Esophagus mucosa (tissue), 1 donor: ENCODE measurements at regions not wholly inside any gene's neighbourhood (a gene's known extent, or its start where the extent isn't known, plus 50 kb on each side); places are given as distances from the start of the nearest gene placed in this dataset.

Source experiments
- ATAC-seq: fragments of 200-7000 bp; cut with Tn5 transposase; one replicate; pipeline ENCODE4 v1.9.1; 2020
- donor health status: DM: yes; HTN: yes; CAD: no.

- no peak for ATAC-seq
These were observed 192.0 kb downstream of the SMIM20 start for GRCh38 chr4:26105815-26106699.

GRCh38 chr4:26106776-26107175 lies 192.8 kb downstream of the SMIM20 start:
- ATAC-seq, result no peak

GRCh38 chr4:26108054-26108453 lies 194.0 kb downstream of the SMIM20 start:
- ATAC-seq, result no peak

GRCh38 chr4:26110493-26110892 lies 196.5 kb downstream of the SMIM20 start:
- peak; percentile 96 for ATAC-seq

DNA sequence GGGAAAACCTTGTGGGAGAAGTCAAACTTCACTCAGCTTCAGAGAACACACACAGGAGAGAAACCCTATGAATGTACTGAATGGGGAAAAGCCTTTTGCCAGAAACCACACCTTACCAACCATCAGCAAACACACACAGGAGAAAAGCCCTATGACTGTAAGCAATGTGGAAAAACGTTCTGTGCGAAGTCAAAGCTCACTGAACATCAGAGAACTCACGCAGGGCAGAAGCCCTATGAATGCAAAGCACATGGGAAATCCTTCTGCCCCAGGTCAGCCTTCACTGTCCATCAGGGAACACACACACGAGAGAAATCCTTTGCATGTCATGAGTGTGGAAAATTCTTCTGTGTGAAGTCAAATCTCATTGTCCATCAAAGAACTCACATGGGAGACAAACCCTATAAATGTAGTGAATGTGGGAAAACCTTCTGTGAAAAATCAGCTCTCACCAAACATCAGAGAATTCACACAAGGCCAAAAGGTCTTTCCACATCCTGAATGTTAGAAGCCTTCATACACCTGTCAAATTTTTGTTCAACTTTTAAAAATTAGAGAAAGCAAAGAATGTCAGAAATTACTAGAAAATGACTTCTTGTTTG lies 199.4 kb downstream of the SMIM20 start:
- no peak for ATAC-seq

- ATAC-seq, result no peak
These were observed 202.0 kb downstream of the SMIM20 start for GRCh38 chr4:26116057-26116456.

DNA sequence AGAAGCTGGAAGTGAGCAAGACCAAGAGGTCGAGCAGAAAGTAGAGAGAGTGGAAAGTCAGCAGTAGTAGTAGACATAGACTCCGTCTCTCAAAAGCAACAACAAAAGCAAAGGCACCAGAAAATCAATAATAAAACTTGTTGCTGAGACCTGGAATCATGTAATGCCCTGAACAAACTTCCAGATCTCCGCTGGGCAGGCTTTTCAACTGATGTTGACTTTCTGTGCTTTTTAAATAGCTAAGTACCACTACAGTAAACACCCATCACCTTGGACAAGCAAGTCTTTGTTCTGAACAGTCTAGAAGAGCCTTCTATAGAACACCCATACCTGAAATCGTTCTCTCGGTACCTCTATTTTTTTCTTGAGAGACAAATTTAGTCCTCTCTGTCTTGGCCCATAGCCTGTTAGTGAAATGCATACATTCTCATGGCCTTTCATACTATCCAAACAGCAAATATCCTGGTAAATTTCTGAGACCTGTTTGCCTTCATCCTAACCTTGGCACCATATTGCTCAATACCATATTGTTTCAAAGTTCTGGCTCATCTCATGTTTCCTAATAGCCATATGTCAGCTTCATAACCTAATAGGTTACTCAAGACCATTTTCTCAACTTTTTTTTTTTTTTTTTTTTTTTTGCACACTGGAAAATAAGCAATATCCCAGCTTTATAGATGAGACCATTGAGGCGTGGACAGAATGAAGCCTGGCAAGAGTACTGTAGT lies 200.6 kb upstream of the RBPJ start:
- ATAC-seq, result no peak

DNA sequence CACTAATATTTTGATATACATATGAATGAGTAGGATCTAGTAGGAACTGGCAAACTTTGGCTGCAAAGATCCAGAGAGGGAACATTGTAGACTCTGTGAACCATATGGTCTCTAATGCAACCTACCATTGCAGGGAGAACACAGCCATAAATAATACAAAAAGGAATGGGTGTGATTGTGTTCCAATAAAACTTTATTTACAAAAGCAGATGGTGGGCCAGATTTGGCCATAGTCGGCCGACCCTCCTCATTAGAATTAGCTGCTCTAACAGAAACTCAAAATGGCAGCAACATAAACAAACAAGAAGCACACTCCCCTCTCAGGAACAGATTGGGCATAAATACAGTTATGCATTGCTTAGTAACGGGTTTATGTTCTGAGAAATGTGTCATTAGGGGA lies 198.1 kb upstream of the RBPJ start:
- ATAC-seq, result no peak

DNA sequence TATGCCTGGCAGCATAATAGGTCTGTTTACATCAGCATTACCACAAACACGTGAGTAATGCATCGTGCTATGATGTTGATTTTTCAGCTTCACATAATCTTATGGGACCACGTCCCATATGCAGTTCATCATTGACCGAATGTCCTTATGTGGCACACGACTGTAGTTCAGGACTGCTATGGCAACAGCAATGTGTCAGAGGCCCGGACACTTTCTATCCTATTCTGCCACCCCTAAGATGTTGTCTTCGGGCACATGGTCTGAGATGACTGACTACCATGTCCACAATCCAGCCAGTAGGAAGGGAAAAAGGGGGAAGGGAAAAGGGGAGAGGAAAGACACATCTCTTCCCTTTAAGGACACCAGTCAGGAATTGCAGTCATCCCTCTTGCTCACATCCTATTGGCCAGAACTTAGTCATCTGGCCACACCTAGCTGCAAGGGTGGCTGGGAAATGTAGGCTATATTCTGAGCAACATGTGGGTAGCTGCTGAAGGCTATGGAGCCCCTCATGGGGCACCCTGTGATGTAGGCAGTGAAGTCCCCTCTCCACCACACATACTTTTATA lies 196.0 kb upstream of the RBPJ start:
- ATAC-seq, result no peak

DNA sequence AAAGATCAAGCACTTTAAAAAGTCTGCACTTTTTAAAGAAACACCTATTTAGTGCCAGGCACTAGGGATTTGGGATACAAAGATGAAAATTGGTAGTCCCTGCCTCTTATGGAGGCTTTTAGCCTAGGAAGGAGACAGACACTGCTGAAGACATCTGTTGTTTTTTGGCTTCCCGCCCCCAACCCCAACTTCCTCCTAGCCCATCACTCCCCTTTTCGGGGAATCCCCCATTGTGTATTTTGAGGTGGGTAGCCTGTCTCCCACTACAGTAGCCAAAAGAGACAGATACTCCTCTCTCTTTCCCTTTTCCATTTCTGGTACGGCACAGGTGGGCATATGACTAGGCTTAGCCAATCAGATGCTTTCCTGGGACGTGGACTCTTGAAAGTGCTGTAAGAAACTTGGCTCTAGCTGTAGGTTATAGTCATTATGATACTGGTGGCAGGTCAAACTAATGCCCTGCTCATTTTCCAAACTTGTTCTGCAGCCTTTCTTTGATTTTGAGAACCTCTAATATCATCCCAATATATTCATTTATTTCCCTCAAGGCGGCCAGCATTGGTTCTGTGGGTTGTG lies 194.6 kb upstream of the RBPJ start:
- ATAC-seq, result no peak

- ATAC-seq, result no peak
These were observed 193.8 kb upstream of the RBPJ start for GRCh38 chr4:26126994-26127393.

GRCh38 chr4:26127851-26128337 lies 192.9 kb upstream of the RBPJ start:
- ATAC-seq, result peak; percentile 99

GRCh38 chr4:26130173-26130572 lies 190.6 kb upstream of the RBPJ start:
- no peak for ATAC-seq

DNA sequence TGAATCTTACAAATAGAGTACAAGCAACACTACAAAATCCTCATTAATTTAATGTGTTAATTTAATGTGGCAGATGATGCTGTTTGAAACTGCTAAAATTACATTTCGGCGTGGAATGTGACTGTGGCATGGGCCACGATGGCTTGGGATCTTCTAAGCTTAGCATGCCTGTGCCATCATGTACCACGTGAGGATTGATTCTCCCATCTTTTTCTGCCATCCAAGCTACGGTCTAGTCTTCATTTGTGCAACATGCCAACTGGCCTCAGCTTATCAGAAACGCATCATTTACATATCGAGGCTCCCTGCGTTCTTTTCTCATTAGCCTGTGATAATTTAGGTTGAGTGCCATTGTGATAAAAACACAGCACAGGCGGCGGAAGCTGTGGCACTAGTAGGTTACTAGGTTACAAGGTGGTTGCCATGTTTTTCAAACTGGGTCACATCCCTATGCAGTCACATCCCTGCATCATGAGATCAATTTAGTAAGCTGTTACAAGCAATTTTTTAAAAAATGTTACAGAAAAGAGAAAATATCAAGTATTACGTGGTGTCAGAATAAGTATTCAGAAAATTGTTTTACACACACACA lies 189.9 kb upstream of the RBPJ start:
- no peak for ATAC-seq

DNA sequence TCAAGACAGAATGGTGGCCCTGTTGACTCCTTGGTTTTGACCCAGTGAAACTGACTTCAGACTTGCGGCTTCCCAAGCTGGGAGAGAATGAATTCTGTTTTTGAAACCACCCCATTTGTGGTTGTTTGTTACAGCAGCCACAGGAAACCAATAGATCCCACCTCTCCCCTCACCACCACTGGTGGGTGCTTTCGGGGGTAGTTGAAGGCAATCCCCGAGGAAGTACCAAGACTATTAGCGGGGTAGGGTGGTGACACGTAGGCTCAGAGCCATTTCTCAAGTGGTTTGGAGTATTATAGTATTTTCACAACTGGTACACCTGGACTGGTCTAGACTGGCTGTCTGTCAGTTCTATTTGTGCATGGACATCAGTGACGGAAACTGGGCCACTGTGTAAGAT lies 189.1 kb upstream of the RBPJ start:
- no peak for ATAC-seq

GRCh38 chr4:26132858-26133257 lies 188.0 kb upstream of the RBPJ start:
- ATAC-seq, result peak; percentile 43

GRCh38 chr4:26133840-26134239 lies 187.0 kb upstream of the RBPJ start:
- no peak for ATAC-seq

GRCh38 chr4:26135331-26135730 lies 185.5 kb upstream of the RBPJ start:
- no peak for ATAC-seq

GRCh38 chr4:26136615-26137014 lies 184.2 kb upstream of the RBPJ start:
- ATAC-seq, result no peak

DNA sequence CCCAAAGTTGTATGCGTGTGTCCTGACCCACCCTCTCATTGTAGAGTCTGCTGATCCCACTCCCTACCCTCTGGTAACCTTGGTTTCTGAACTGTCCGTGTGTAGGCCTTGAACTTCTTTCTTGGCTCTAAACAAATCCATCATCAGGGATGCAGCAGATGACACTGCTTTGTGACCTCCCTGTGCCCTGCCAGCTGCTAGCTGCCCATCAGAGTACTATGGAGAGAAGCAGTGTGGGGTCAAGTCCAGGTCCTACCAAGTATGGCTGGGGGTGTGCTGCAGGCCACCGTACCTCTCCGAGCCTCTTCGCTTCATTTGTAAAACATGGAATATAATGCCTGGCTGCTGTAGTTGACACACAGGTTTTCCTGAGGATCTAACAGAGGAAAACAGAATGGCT lies 183.5 kb upstream of the RBPJ start:
- ATAC-seq, result no peak

DNA sequence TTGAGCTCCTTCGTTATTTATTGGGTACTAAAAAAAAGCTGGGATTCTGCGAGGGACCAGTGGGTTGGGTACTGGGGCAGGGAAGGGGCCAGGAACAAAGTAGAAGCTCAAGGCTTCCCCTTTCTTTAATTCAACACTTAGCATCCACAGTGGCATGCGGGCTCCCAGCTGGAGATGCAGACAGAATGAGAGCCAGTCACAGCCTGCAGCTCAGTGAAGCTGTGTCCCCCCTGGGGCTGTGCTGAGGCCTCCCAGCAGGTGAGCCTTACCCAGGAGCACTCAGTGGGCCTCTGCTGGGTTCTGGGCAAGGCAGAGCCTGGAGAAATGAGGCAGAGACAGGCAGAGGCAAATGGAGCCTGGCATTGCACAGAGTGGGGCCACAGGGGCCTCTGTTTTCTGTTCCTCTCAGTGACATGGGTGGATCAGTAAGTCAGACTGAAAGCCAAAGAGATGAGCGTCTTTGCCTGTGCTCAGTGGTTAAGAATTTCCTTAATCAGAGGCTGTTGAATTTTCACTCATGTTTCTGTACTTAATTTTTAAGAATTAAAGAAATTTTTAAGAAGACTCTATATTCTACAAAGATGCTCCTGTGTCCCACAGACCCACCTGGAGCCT lies 181.4 kb upstream of the RBPJ start:
- ATAC-seq, result no peak
